ENCODE measurements at regions not wholly inside any gene's neighbourhood (a gene's known extent, or its start where the extent isn't known, plus 50 kb on each side); places are given as distances from the start of the nearest gene placed in this dataset.

DNA sequence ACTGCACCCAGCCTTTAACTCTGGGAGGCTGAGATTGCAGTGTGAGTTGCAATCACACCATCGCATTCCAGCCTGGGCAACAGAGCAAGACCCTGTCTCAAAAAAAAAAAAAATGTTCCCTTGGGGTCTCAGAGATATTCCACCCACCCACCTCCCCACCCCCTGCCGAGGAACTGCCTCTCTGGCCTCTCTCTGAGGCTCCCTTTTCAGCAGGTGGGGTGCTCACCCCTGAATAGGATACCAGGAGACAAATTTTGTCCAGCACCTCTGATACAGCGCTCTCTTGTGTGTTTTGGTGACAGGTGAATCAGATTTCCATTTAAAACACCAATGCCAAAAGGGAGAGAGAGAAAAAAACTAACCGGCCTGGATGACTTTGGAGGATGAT, 92.6 kb upstream of the KIF5B start:
- BruUV-seq (replicated peaks), result no TSS peak
- Histone ChIP-seq H3K4me3 (ENCODE audit: low read depth, low read length) (no peak overlapping the region), H3K36me3 (ENCODE audit: control insufficient read depth, insufficient read depth, low read length) (peaks cover 2% of the 10 kb centered on the region; the same call in 1 of the 2 replicates), H3K9me3 (no peaks in the 10 kb centered on the region), H3K4me1 (peaks cover 14% of the 10 kb centered on the region), H3K27me3 (replicated peaks; ENCODE audit: control insufficient read depth, insufficient read depth, low read length) (no peaks in the 10 kb centered on the region)
- no peak for TF ChIP-seq CTCF (IDR thresholded peaks at IDR 0.05; ENCODE audit: insufficient read depth in 1 of 2, low read depth in 1 of 2, low read length in 1 of 2, severe bottlenecking in 1 of 2, unreplicated experiment in 1 of 2)
- no peaks in the 10 kb centered on the region for H3K36me3 Mint-ChIP-seq (ENCODE audit: insufficient read depth, unreplicated experiment)
- intact Hi-C loops (cut with micrococcal nuclease; ENCODE audit: unreplicated experiment), result loop anchor here (1.0 kb wide), 1 partner anchor 18 kb away; no protein-coding TSS in a partner anchor
- CTCF ChIA-PET, result interaction anchor here (0.5 kb wide), 1 partner anchor 12 kb away, joined by 3 read pairs; no protein-coding TSS in a partner anchor
- H3K4me3 Mint-ChIP-seq (ENCODE audit: unreplicated experiment), result no peak overlapping the region
- no peak overlapping the region for H3K27ac Mint-ChIP-seq (ENCODE audit: unreplicated experiment)
- H3K27me3 Mint-ChIP-seq (ENCODE audit: insufficient read depth, unreplicated experiment), result no peaks in the 10 kb centered on the region
- POLR2A ChIA-PET, result no interaction called here
- no peak for DNase-seq
- peaks cover 32% of the 10 kb centered on the region for H3K4me1 Mint-ChIP-seq (ENCODE audit: low read depth, unreplicated experiment)
- H3K9me3 Mint-ChIP-seq (ENCODE audit: unreplicated experiment), result peaks cover 8% of the 10 kb centered on the region

DNA sequence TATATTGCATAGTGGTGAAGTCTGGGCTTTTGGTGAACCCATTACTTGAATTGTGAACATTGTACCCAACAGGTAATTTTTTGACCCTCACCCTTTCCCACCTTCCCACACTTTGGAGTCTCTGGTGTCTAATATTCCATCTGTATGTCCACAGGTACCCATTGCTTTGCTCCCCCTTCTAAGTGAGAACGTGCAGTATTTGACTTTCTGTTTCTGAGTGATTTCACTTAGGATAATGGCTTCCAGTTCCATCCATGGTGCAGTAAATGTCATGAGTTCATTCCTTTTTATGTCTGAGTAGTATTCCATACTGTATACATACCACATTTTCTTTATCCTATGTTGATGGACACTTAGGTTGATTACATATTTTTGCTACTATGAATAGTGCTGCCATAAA, 91.5 kb upstream of the KIF5B start:
- Mint-ChIP-seq H3K4me1 (ENCODE audit: low read depth, unreplicated experiment) (peaks cover 32% of the 10 kb centered on the region), H3K27me3 (ENCODE audit: insufficient read depth, unreplicated experiment) (no peaks in the 10 kb centered on the region), H3K27ac (ENCODE audit: unreplicated experiment) (no peak overlapping the region), H3K36me3 (ENCODE audit: insufficient read depth, unreplicated experiment) (no peaks in the 10 kb centered on the region), H3K4me3 (ENCODE audit: unreplicated experiment) (no peak overlapping the region), H3K9me3 (ENCODE audit: unreplicated experiment) (no peaks in the 10 kb centered on the region)
- Histone ChIP-seq H3K4me3 (ENCODE audit: low read depth, low read length) (no peak overlapping the region), H3K9me3 (no peaks in the 10 kb centered on the region), H3K27me3 (replicated peaks; ENCODE audit: control insufficient read depth, insufficient read depth, low read length) (no peaks in the 10 kb centered on the region), H3K4me1 (peaks cover 14% of the 10 kb centered on the region), H3K36me3 (ENCODE audit: control insufficient read depth, insufficient read depth, low read length) (peaks cover 2% of the 10 kb centered on the region; the same call in 1 of the 2 replicates)
- intact Hi-C loops (cut with micrococcal nuclease; ENCODE audit: unreplicated experiment), result no loop called here
- ChIA-PET POLR2A (no interaction called here), CTCF (interaction anchor here (0.7 kb wide), 1 partner anchor 1508 kb away, joined by 3 read pairs; no protein-coding TSS in a partner anchor)
- DNase-seq, result no peak
- TF ChIP-seq CTCF (IDR thresholded peaks at IDR 0.05; ENCODE audit: insufficient read depth in 1 of 2, low read depth in 1 of 2, low read length in 1 of 2, severe bottlenecking in 1 of 2, unreplicated experiment in 1 of 2), result no peak
- no TSS peak for BruUV-seq (replicated peaks)

DNA sequence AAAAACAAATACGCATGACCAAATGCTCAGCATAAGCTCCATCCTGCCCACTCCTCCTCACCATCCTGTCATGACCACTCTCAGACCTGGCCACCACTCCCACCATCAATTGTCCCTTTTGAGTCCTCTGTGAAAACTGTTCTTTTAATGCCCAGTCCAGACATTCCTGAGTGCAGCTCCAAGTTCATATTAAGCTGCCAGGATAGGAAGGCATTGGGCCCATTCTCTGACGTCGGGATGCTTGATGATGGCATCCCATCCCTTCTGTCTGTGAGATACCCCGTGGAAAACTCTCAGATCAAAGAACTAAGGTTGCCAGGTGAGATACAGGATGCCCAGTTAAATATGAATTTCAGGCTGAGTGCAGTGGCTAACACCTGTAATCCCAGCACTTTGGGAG, 89.9 kb upstream of the KIF5B start:
- Histone ChIP-seq H3K36me3 (ENCODE audit: control insufficient read depth, insufficient read depth, low read length) (no peaks in the 10 kb centered on the region), H3K27me3 (replicated peaks; ENCODE audit: control insufficient read depth, insufficient read depth, low read length) (no peaks in the 10 kb centered on the region), H3K9me3 (no peaks in the 10 kb centered on the region), H3K4me1 (peaks cover 15% of the 10 kb centered on the region), H3K4me3 (ENCODE audit: low read depth, low read length) (no peak overlapping the region)
- H3K9me3 Mint-ChIP-seq (ENCODE audit: unreplicated experiment), result no peaks in the 10 kb centered on the region
- CTCF ChIA-PET, result no interaction called here
- no TSS peak for BruUV-seq (replicated peaks)
- no peak for TF ChIP-seq CTCF (IDR thresholded peaks at IDR 0.05; ENCODE audit: insufficient read depth in 1 of 2, low read depth in 1 of 2, low read length in 1 of 2, severe bottlenecking in 1 of 2, unreplicated experiment in 1 of 2)
- no peak overlapping the region for H3K27ac Mint-ChIP-seq (ENCODE audit: unreplicated experiment)
- POLR2A ChIA-PET, result no interaction called here
- no peak for DNase-seq
- H3K36me3 Mint-ChIP-seq (ENCODE audit: insufficient read depth, unreplicated experiment), result no peaks in the 10 kb centered on the region
- peaks cover 24% of the 10 kb centered on the region for H3K4me1 Mint-ChIP-seq (ENCODE audit: low read depth, unreplicated experiment)
- intact Hi-C loops (cut with micrococcal nuclease; ENCODE audit: unreplicated experiment), result no loop called here
- H3K27me3 Mint-ChIP-seq (ENCODE audit: insufficient read depth, unreplicated experiment), result no peaks in the 10 kb centered on the region
- no peak overlapping the region for H3K4me3 Mint-ChIP-seq (ENCODE audit: unreplicated experiment)

Measured in Caco-2 (cell line).